ENCODE measurements at regions not wholly inside any gene's neighbourhood (a gene's known extent, or its start where the extent isn't known, plus 50 kb on each side); places are given as distances from the start of the nearest gene placed in this dataset.

DNA sequence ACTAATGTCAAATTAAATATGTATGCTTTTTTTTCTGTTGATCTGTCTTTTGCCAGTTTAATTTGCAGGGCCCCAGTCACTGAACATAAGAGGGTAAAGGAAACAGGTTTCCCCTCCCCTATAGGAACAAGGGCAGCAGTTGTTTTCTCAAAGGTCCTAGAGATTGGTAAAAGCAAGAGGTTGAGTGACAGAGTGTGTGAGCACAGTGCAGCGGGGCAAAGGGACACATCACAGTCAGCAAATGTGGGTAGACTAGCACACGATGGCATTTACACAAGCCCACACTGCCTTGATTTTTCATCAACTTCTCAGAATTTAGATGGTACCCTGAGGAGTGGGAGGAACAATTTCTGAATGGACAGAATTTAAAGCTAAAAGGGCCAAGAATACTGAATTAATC lies 138.7 kb upstream of the MYLIP start:
- TF ChIP-seq, protein P1, sequence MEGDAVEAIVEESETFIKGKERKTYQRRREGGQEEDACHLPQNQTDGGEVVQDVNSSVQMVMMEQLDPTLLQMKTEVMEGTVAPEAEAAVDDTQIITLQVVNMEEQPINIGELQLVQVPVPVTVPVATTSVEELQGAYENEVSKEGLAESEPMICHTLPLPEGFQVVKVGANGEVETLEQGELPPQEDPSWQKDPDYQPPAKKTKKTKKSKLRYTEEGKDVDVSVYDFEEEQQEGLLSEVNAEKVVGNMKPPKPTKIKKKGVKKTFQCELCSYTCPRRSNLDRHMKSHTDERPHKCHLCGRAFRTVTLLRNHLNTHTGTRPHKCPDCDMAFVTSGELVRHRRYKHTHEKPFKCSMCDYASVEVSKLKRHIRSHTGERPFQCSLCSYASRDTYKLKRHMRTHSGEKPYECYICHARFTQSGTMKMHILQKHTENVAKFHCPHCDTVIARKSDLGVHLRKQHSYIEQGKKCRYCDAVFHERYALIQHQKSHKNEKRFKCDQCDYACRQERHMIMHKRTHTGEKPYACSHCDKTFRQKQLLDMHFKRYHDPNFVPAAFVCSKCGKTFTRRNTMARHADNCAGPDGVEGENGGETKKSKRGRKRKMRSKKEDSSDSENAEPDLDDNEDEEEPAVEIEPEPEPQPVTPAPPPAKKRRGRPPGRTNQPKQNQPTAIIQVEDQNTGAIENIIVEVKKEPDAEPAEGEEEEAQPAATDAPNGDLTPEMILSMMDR (IDR thresholded peaks at IDR 0.05; ENCODE audit: low read depth, low read length, poor library complexity, severe bottlenecking) = no peak
- no peak for TF ChIP-seq EZH2phosphoT487 (IDR thresholded peaks at IDR 0.05; ENCODE audit: borderline replicate concordance, low read length)

All from DOHH2 (cell line).